ENCODE measurements at regions not wholly inside any gene's neighbourhood (a gene's known extent, or its start where the extent isn't known, plus 50 kb on each side); places are given as distances from the start of the nearest gene placed in this dataset.
A peak's percentile ranks its signal among the peaks of the same experiment; 100 is the strongest.

GRCh38 chr10:78542141-78542489 is 508.5 kb downstream of the RPS24 start:
- 77% methylated on average over 6 of the region's 6 CpGs for WGBS

DNA sequence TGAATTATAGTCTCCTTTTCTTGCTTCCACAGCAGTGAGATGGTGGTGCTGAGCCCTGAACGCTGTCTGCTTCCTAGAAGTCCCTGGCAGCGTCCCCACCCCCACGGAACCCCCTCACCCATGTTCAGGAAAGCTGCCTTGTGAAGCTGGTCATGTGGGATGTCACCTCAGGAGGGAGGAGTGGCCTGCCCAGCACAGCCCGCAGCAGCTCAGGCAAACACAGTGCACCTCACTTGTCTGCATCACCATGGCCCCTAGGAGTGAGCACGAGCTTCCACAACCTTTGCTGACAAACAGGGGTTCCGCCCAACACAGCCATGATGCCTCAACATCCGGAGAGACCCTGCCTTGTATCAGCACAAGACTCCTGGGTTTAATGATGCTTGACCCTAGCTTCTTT is 508.9 kb downstream of the RPS24 start:
- no peak for TF ChIP-seq POLR2AphosphoS5 (IDR thresholded peaks at IDR 0.05)
- no peak overlapping the region for H3K4me3 ChIP-seq
- H3K4me1 ChIP-seq = peaks cover 24% of the 10 kb centered on the region
- peak in 1 of 2 donors; percentile 54 for DNase-seq (ENCODE audit: low spot score in 2 of 2)
- no peaks in the 10 kb centered on the region for H3K9me3 ChIP-seq
- 78% methylated on average over 7 of the region's 7 CpGs for WGBS
- peak overlapping the region; percentile 66 for H3K27ac ChIP-seq
- no peaks in the 10 kb centered on the region for H3K36me3 ChIP-seq
- no peaks in the 10 kb centered on the region for H3K27me3 ChIP-seq

More at GRCh38 chr10:78542141-78542489, 508.5 kb downstream of the RPS24 start:
- no peaks in the 10 kb centered on the region for H3K9me3 ChIP-seq
- no peaks in the 10 kb centered on the region for H3K27me3 ChIP-seq
- TF ChIP-seq POLR2AphosphoS5 (IDR thresholded peaks at IDR 0.05) (no peak), EP300 (IDR thresholded peaks at IDR 0.05) (no peak), POLR2A (IDR thresholded peaks at IDR 0.05) (no peak)
- TF ChIP-seq, protein P1, sequence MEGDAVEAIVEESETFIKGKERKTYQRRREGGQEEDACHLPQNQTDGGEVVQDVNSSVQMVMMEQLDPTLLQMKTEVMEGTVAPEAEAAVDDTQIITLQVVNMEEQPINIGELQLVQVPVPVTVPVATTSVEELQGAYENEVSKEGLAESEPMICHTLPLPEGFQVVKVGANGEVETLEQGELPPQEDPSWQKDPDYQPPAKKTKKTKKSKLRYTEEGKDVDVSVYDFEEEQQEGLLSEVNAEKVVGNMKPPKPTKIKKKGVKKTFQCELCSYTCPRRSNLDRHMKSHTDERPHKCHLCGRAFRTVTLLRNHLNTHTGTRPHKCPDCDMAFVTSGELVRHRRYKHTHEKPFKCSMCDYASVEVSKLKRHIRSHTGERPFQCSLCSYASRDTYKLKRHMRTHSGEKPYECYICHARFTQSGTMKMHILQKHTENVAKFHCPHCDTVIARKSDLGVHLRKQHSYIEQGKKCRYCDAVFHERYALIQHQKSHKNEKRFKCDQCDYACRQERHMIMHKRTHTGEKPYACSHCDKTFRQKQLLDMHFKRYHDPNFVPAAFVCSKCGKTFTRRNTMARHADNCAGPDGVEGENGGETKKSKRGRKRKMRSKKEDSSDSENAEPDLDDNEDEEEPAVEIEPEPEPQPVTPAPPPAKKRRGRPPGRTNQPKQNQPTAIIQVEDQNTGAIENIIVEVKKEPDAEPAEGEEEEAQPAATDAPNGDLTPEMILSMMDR (IDR thresholded peaks at IDR 0.05) = no peak
- peak overlapping the region; percentile 66 for H3K27ac ChIP-seq
- DNase-seq (ENCODE audit: low spot score in 2 of 2) = peak in 1 of 2 donors; percentile 28
- H3K4me3 ChIP-seq = no peak overlapping the region
- no peaks in the 10 kb centered on the region for H3K36me3 ChIP-seq
- H3K4me1 ChIP-seq = peaks cover 24% of the 10 kb centered on the region

DNA sequence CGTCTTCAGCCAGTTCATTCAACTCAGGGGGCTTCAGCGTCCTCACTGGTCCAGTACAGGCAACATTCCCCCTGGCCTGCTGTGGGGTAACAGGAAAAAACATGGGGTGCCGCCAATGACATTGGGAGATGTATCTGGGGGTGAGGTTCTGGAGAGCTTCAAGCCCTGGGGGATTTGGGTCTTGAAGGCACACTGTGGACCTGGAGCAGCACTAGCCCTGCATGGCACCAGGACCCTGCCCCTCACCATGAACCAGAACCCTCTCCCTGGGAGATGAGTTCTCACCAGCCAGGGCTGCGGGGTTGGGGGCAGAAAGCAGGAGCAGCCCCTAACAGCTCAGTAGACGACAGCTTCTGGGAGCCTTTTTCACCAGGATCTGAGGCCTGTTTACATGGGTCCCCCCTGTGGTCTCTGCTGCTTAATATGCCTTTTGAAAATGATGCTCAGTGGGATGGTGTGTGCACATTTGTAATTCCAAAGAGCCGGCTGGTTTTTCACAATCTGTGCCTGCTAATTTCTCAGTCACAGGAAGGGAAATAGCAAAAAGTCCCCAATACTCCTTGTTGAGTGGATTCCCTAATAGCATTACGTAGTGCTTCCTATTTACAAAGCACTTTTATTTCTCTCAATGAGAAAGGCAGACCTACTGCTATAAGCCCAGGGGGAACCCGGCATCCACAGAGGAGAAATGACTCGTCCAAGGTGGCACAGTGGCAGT is 509.5 kb downstream of the RPS24 start:
- no peak for TF ChIP-seq POLR2A (IDR thresholded peaks at IDR 0.05)
- TF ChIP-seq POLR2AphosphoS5 (IDR thresholded peaks at IDR 0.05) = no peak
- no peak for TF ChIP-seq EP300 (IDR thresholded peaks at IDR 0.05)
- TF ChIP-seq, protein P1 (IDR thresholded peaks at IDR 0.05) = no peak
- peak overlapping the region; percentile 66 for H3K27ac ChIP-seq

DNA sequence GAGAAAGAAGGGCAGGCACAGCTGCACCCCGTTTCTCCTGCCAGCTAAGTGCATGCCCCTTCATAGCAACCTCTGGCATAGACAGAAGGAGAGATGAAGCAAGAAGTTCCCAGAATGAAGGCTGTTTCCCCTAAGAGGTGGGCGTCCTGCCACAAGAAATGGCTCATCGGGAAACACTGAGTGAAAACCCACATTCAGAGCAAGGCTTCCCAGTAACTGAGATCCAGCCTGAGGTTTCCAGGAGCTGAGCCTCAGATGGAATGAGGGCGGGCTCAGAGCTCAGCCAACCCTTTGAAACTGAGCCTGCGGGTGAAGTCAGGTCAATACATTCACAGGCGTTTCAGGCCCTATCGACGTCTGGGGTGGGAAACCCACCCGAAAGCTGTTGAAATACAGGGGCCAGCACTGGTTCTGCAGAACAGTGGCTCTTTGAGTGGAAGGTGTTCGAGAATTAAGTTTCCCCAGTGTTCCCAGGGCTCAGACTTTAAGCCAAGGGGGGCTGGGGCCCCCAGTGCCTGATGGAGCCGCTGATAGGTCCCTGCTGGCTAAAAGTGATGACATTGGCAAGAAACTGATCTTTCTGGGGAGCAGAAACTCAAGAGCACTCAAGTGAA is 510.2 kb downstream of the RPS24 start:
- 55% methylated on average over 11 of the region's 11 CpGs for WGBS
- TF ChIP-seq POLR2AphosphoS5 (IDR thresholded peaks at IDR 0.05) (peak in 2 of 3 donors; percentile 78 to 92), EP300 (IDR thresholded peaks at IDR 0.05) (peak; percentile 69), POLR2A (IDR thresholded peaks at IDR 0.05) (no peak)
- TF ChIP-seq, protein P1 (IDR thresholded peaks at IDR 0.05) = no peak
- peak overlapping the region; percentile 66 for H3K27ac ChIP-seq

More for the DNA sequence above, 509.5 kb downstream of the RPS24 start:
- DNase-seq (ENCODE audit: low spot score in 2 of 2) = peak in 1 of 2 donors; percentile 47
- peaks cover 24% of the 10 kb centered on the region for H3K4me1 ChIP-seq
- no peaks in the 10 kb centered on the region for H3K27me3 ChIP-seq
- H3K9me3 ChIP-seq = no peaks in the 10 kb centered on the region
- H3K4me3 ChIP-seq = no peak overlapping the region
- WGBS = 75% methylated on average over 9 of the region's 9 CpGs
- H3K36me3 ChIP-seq = no peaks in the 10 kb centered on the region

DNA sequence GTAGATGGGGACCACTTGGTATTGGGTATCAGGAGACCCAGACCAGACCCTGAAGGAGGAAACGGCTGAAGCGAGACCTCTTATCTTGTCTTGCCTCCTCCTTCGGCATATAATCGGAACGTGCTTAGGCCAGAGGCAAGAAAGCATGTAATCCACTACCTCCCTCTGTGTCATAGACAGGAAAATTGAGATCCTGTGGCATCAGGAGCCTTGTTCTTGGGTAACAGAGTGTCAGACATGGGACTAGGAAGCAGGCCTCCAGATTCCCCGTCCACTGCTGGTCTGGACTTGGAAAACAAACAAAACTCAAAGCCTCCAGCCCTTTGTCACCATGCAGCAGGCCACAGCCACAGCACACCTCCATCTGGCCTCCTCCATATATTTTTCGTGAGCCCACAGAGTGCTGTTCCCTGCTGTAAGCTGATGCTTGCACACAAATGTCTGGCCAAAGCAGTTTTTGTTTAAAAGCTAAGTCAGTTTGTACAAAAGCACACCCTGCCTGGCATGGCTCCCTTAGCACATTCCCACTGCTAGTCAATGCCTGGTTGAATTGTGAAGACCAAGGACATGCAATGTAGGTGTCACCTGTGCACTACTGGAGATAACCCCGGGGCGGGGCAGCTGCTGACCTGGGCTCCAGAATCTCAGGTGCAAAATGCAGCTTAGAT is 510.9 kb downstream of the RPS24 start:
- TF ChIP-seq, protein P1 (IDR thresholded peaks at IDR 0.05) = no peak
- no peak for TF ChIP-seq POLR2AphosphoS5 (IDR thresholded peaks at IDR 0.05)
- H3K4me1 ChIP-seq = peaks cover 24% of the 10 kb centered on the region
- WGBS = 89% methylated on average over 7 of the region's 9 CpGs

More for the DNA sequence above, 510.2 kb downstream of the RPS24 start:
- H3K36me3 ChIP-seq = no peaks in the 10 kb centered on the region
- no peaks in the 10 kb centered on the region for H3K27me3 ChIP-seq
- peaks cover 24% of the 10 kb centered on the region for H3K4me1 ChIP-seq
- no peaks in the 10 kb centered on the region for H3K9me3 ChIP-seq
- H3K4me3 ChIP-seq = no peak overlapping the region
- DNase-seq (ENCODE audit: low spot score in 2 of 2) = peak; percentile 84

More for the DNA sequence above, 510.9 kb downstream of the RPS24 start:
- Histone ChIP-seq H3K27ac (peak overlapping the region; percentile 25), H3K27me3 (no peaks in the 10 kb centered on the region), H3K4me3 (no peak overlapping the region), H3K36me3 (no peaks in the 10 kb centered on the region), H3K9me3 (no peaks in the 10 kb centered on the region)
- peak in 1 of 2 donors; percentile 52 for DNase-seq (ENCODE audit: low spot score in 2 of 2)

All from suprapubic skin (tissue), 4 donors.